B cell (primary cell): ENCODE measurements at regions not wholly inside any gene's neighbourhood (a gene's known extent, or its start where the extent isn't known, plus 50 kb on each side); places are given as distances from the start of the nearest gene placed in this dataset.

Source experiments
- ATAC-seq: fragments of 200-7000 bp; cut with Tn5 transposase; one replicate; pipeline ENCODE4 v1.10.0; 2021; ENCODE audit warnings: low read depth, mild to moderate bottlenecking, moderate number of reproducible peaks, moderate library complexity
- CTCF ChIA-PET: fragments of 350-600 bp; sonication (Branson Sonifier 250); formaldehyde crosslinking; loops from one replicate; lab custom pipeline; 2021; ENCODE audit warnings: antibody characterized with exemption, inconsistent platforms; lab: Charles Lee
- POLR2A ChIA-PET: fragments of 350-600 bp; sonication (Branson Sonifier 250); formaldehyde crosslinking; loops from one replicate; lab custom pipeline; 2021; ENCODE audit warnings: antibody characterized with exemption; lab: Charles Lee
- DNase-seq: peaks from one replicate; pipeline ENCODE4 v3.0.0; 2013
- H2AFZ ChIP-seq: 2 replicates; pipeline ENCODE4 v1.6.1; 2012; ENCODE audit warnings: mild to moderate bottlenecking, low read depth, low read length; ENCODE audit not compliant: insufficient read depth, poor library complexity, severe bottlenecking
- H3K27ac ChIP-seq, 2 donors: 1 replicate in 1 of 2; 2 replicates in 1 of 2; pipeline ENCODE4 v1.5.1; 2012 to 2013; ENCODE audit warnings: low read length in 2 of 2, mild to moderate bottlenecking in 2 of 2, moderate library complexity in 1 of 2
- H3K27me3 ChIP-seq, 4 experiments: fragments of 200-600 bp in 1 of 4; sonication (generic) in 1 of 4; replicated peaks in 1 of 4; 1 replicate in 2 of 4; 2 replicates in 2 of 4; pipeline versions ENCODE4 v1.6.1 to v1.7.0; 2013 to 2016; ENCODE audit warnings: low read length in 3 of 4, mild to moderate bottlenecking in 2 of 4, mixed read lengths in 1 of 4, moderate library complexity in 1 of 4; ENCODE audit not compliant: insufficient read depth in 4 of 4, control insufficient read depth in 3 of 4; ENCODE audit errors: control extremely low read depth in 1 of 4
- H3K36me3 ChIP-seq, 2 experiments: replicated peaks in 1 of 2; 1 replicate in 1 of 2; 2 replicates in 1 of 2; pipeline versions ENCODE4 v1.6.1 to v1.7.1; 2013; ENCODE audit warnings: low read length in 1 of 2; ENCODE audit not compliant: insufficient read depth in 2 of 2, control insufficient read depth in 1 of 2; ENCODE audit errors: control extremely low read depth in 1 of 2, extremely low read depth in 1 of 2
- H3K4me1 ChIP-seq, 2 donors: fragments of 200-600 bp in 1 of 2; sonication (generic) in 1 of 2; 1 replicate in 1 of 2; 2 replicates in 1 of 2; pipeline versions ENCODE4 v1.5.1 to v1.6.1; 2013 to 2017; ENCODE audit warnings: low read length in 2 of 2; ENCODE audit not compliant: control insufficient read depth in 2 of 2, insufficient read depth in 2 of 2
- H3K4me2 ChIP-seq: replicated peaks from 2 replicates; pipeline ENCODE3; 2012; ENCODE audit warnings: mild to moderate bottlenecking, low read depth, low read length; ENCODE audit not compliant: poor library complexity, severe bottlenecking
- H3K4me3 ChIP-seq, 5 experiments: fragments of 200-600 bp in 1 of 5; sonication (generic) in 1 of 5; 1 replicate in 3 of 5; 2 replicates in 2 of 5; pipeline versions ENCODE4 v1.5.1 to v1.7.0; 2011 to 2016; ENCODE audit warnings: low read length in 4 of 5, mild to moderate bottlenecking in 4 of 5, low read depth in 2 of 5, control low read depth in 1 of 5, moderate library complexity in 1 of 5; ENCODE audit not compliant: insufficient read depth in 1 of 5; ENCODE audit errors: control extremely low read depth in 1 of 5, extremely low read depth in 1 of 5
- H3K79me2 ChIP-seq: fragments of 200-600 bp; sonication (generic); one replicate; pipeline ENCODE4 v1.6.0; 2016; ENCODE audit warnings: low read length; ENCODE audit not compliant: control insufficient read depth, insufficient read depth
- H3K9ac ChIP-seq: fragments of 200-600 bp; sonication (generic); 2 replicates; pipeline ENCODE4 v1.6.1; 2017; ENCODE audit warnings: mild to moderate bottlenecking, low read length, moderate library complexity
- H3K9me3 ChIP-seq, 3 donors: one replicate each; pipeline versions ENCODE4 v1.6.1 to v1.7.1; 2013; ENCODE audit warnings: low read length in 2 of 3; ENCODE audit not compliant: control insufficient read depth in 2 of 3, insufficient read depth in 1 of 3; ENCODE audit errors: control extremely low read depth in 1 of 3
- H4K20me1 ChIP-seq: 2 replicates; pipeline ENCODE4 v1.6.0; 2012; ENCODE audit warnings: mild to moderate bottlenecking, low read length; ENCODE audit not compliant: insufficient read depth, control insufficient read depth, poor library complexity, severe bottlenecking
- H3K27ac Mint-ChIP-seq: one replicate; pipeline ENCODE4 v1.8.0; 2021; ENCODE audit warnings: mixed read lengths
- H3K27me3 Mint-ChIP-seq: one replicate; pipeline ENCODE4 v1.8.0; 2021; ENCODE audit warnings: mixed read lengths
- H3K4me1 Mint-ChIP-seq: one replicate; pipeline ENCODE4 v1.8.0; 2021; ENCODE audit warnings: mixed read lengths
- H3K4me3 Mint-ChIP-seq: one replicate; pipeline ENCODE4 v1.8.0; 2021; ENCODE audit warnings: mixed read lengths
- H3K9me3 Mint-ChIP-seq: one replicate; pipeline ENCODE4 v1.8.0; 2022; ENCODE audit warnings: mixed read lengths; ENCODE audit not compliant: insufficient read depth
- EZH2 ChIP-seq: IDR thresholded peaks from 2 replicates; pipeline ENCODE4 v1.6.1; 2012; ENCODE audit warnings: borderline replicate concordance, low read depth, mild to moderate bottlenecking, moderate library complexity, low read length; ENCODE audit not compliant: insufficient read depth, poor library complexity, severe bottlenecking
- WGBS: methylation state at CpG from one replicate; pipeline ENCODE4 v1.1.5; 2013; ENCODE audit warnings: missing lambda C conversion rate; ENCODE audit not compliant: insufficient coverage; 5-methylcytosine and 5-hydroxymethylcytosine counted together
- intact Hi-C: fragments of 100-400 bp; cut with micrococcal nuclease; formaldehyde crosslinking; loops from one replicate; pipeline ENCODE4 v1.10.0; 2022
- TF ChIP-seq, protein P1 (sequence below): fragments of 200-600 bp; IDR thresholded peaks from one replicate; pipeline ENCODE4 v1.8.0; 2022; ENCODE audit warnings: antibody characterized with exemption, mild to moderate bottlenecking

DNA sequence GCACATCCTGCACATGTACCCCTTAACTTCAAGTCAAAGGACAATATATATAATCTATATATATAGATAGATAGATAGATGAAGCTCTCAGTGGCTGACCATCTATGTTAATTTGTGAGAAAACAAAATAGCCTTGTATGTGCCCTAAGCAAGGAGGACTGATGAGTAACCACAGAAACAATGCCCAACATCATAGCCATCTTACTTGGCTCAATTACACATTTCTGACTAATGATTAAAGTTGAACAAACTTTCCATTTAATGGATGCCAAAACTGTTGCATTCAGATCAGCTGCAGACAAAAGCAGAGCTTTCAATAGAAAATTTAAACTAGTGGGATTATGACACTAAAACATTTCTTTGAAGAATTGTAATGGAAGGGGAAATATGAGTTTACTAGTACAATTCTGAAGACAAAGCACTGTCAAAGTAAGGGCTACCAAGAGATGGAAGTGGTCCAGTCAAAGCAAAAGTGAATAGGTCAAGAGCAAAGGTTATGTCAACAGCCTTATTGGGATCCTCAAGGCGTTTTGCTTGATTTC is 1188.2 kb upstream of the RAG2 start:
- Histone ChIP-seq H2AFZ (no peak overlapping the region), H4K20me1 (no peaks in the 10 kb centered on the region), H3K4me1 (no peaks in the 10 kb centered on the region), H3K4me2 (no peak overlapping the region), H3K27me3 (no peaks in the 10 kb centered on the region), H3K27ac (no peak overlapping the region), H3K9me3 (peaks cover 0 to 4% (median 0%) of the 10 kb centered on the region in 3 donors), H3K9ac (no peak overlapping the region), H3K79me2 (no peaks in the 10 kb centered on the region), H3K36me3 (no peaks in the 10 kb centered on the region), H3K4me3 (no peak overlapping the region)
- no peak for TF ChIP-seq EZH2
- TF ChIP-seq, protein P1, sequence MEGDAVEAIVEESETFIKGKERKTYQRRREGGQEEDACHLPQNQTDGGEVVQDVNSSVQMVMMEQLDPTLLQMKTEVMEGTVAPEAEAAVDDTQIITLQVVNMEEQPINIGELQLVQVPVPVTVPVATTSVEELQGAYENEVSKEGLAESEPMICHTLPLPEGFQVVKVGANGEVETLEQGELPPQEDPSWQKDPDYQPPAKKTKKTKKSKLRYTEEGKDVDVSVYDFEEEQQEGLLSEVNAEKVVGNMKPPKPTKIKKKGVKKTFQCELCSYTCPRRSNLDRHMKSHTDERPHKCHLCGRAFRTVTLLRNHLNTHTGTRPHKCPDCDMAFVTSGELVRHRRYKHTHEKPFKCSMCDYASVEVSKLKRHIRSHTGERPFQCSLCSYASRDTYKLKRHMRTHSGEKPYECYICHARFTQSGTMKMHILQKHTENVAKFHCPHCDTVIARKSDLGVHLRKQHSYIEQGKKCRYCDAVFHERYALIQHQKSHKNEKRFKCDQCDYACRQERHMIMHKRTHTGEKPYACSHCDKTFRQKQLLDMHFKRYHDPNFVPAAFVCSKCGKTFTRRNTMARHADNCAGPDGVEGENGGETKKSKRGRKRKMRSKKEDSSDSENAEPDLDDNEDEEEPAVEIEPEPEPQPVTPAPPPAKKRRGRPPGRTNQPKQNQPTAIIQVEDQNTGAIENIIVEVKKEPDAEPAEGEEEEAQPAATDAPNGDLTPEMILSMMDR = no peak
- no peak overlapping the region for H3K4me3 Mint-ChIP-seq
- ChIA-PET CTCF (no interaction called here), POLR2A (no interaction called here)
- no peaks in the 10 kb centered on the region for H3K27me3 Mint-ChIP-seq
- DNase-seq (no peak), ATAC-seq (no peak)
- 60% methylated on average over 1 of the region's 1 CpG for WGBS
- no peaks in the 10 kb centered on the region for H3K4me1 Mint-ChIP-seq
- intact Hi-C loops = no loop called here
- H3K27ac Mint-ChIP-seq = no peak overlapping the region
- H3K9me3 Mint-ChIP-seq = peaks cover 9% of the 10 kb centered on the region

DNA sequence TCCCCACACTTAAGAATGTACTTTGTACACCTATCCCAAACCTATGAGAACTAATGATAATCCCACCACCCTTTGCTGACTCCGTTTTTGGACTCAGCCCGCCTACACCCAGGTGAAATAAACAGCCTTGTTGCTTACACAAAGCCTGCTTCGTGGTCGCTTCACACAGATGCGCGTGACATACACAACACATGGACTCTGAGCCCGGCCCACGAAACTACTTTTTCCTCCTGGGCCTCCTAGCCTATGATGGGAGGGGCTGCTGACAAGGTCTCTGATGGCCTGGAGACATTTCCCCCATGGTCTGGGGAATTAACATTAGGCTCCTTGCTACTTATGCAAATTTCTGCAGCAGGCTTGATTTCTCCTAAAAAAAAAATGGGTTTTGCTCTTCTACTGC is 1176.4 kb upstream of the RAG2 start:
- Histone ChIP-seq H3K9me3 (peaks cover 0 to 6% (median 2%) of the 10 kb centered on the region in 3 donors), H3K36me3 (no peaks in the 10 kb centered on the region), H2AFZ (no peak overlapping the region), H3K4me2 (no peak overlapping the region), H3K27me3 (no peaks in the 10 kb centered on the region), H3K27ac (no peak overlapping the region), H3K9ac (no peak overlapping the region), H4K20me1 (no peaks in the 10 kb centered on the region), H3K4me1 (no peaks in the 10 kb centered on the region), H3K79me2 (no peaks in the 10 kb centered on the region), H3K4me3 (no peak overlapping the region)
- no peak for ATAC-seq
- ChIA-PET CTCF (no interaction called here), POLR2A (no interaction called here)
- Mint-ChIP-seq H3K4me1 (no peaks in the 10 kb centered on the region), H3K4me3 (no peak overlapping the region), H3K9me3 (no peaks in the 10 kb centered on the region), H3K27ac (no peak overlapping the region), H3K27me3 (no peaks in the 10 kb centered on the region)
- DNase-seq = no peak
- TF ChIP-seq, protein P1 = no peak
- no peak for TF ChIP-seq EZH2
- intact Hi-C loops = no loop called here
- 94% methylated on average over 8 of the region's 8 CpGs for WGBS
